H9 (cell line): ENCODE measurements at regions not wholly inside any gene's neighbourhood (a gene's known extent, or its start where the extent isn't known, plus 50 kb on each side); places are given as distances from the start of the nearest gene placed in this dataset.
"Not testable (repeated sequence)": the region's sequence is repeated elsewhere in the genome, so short reads cannot be mapped to it uniquely, and the experiment has no call there.

Source experiments
- DNase-seq: peaks from one replicate; pipeline ENCODE4 v3.0.0-alpha.2; 2017
- H2AFZ ChIP-seq: one replicate; pipeline ENCODE4 v1.6.1; 2013; ENCODE audit warnings: mild to moderate bottlenecking, low read length, control low read depth, moderate library complexity
- H2AK5ac ChIP-seq: 2 replicates; pipeline ENCODE4 v1.6.1; 2013; ENCODE audit warnings: low read length, control low read depth, mixed read lengths; ENCODE audit not compliant: insufficient read length
- H2BK120ac ChIP-seq: one replicate; pipeline ENCODE4 v1.6.1; 2013; ENCODE audit warnings: low read depth, mild to moderate bottlenecking, low read length, control low read depth, inconsistent platforms; ENCODE audit not compliant: poor library complexity, severe bottlenecking
- H2BK12ac ChIP-seq: 2 replicates; pipeline ENCODE4 v1.6.1; 2013; ENCODE audit warnings: low read length, control low read depth, mixed read lengths, low read depth; ENCODE audit not compliant: insufficient read length
- H2BK15ac ChIP-seq: 2 replicates; pipeline ENCODE4 v1.6.1; 2013; ENCODE audit warnings: low read depth, low read length, control low read depth
- H2BK20ac ChIP-seq: one replicate; pipeline ENCODE4 v1.6.1; 2013; ENCODE audit warnings: low read depth, mild to moderate bottlenecking, low read length, control low read depth, inconsistent platforms; ENCODE audit not compliant: poor library complexity, severe bottlenecking
- H2BK5ac ChIP-seq: 2 replicates; pipeline ENCODE4 v1.6.1; 2013; ENCODE audit warnings: low read length, control low read depth, mixed read lengths; ENCODE audit not compliant: insufficient read length
- H3K14ac ChIP-seq: 2 replicates; pipeline ENCODE4 v1.6.1; 2013; ENCODE audit warnings: low read length, control low read depth; ENCODE audit not compliant: insufficient read depth
- H3K18ac ChIP-seq: 2 replicates; pipeline ENCODE4 v1.6.1; 2013; ENCODE audit warnings: low read depth, mild to moderate bottlenecking, mixed read lengths, low read length, control low read depth; ENCODE audit not compliant: insufficient read length
- H3K23ac ChIP-seq: 2 replicates; pipeline ENCODE4 v1.6.1; 2013; ENCODE audit warnings: low read length, control low read depth, mixed read lengths, low read depth; ENCODE audit not compliant: insufficient read length
- H3K23me2 ChIP-seq: 2 replicates; pipeline ENCODE4 v1.6.1; 2013; ENCODE audit warnings: low read depth, mild to moderate bottlenecking, mixed read lengths, low read length, control low read depth; ENCODE audit not compliant: insufficient read length, poor library complexity, severe bottlenecking
- H3K27ac ChIP-seq: 2 replicates; pipeline ENCODE4 v1.5.1; 2013; ENCODE audit warnings: low read length, control low read depth, mixed read lengths, low read depth; ENCODE audit not compliant: insufficient read length
- H3K27me3 ChIP-seq: 2 replicates; pipeline ENCODE4 v1.6.1; 2013; ENCODE audit warnings: low read length, control low read depth, inconsistent platforms; ENCODE audit not compliant: insufficient read depth
- H3K4ac ChIP-seq: 2 replicates; pipeline ENCODE4 v1.6.1; 2013; ENCODE audit warnings: low read depth, mild to moderate bottlenecking, control low read depth, inconsistent platforms, low read length, moderate library complexity
- H3K4me1 ChIP-seq: 2 replicates; pipeline ENCODE4 v1.6.1; 2013; ENCODE audit warnings: low read length, control low read depth, inconsistent platforms; ENCODE audit not compliant: insufficient read depth
- H3K4me2 ChIP-seq: 2 replicates; pipeline ENCODE4 v1.6.1; 2013; ENCODE audit warnings: low read length, control low read depth, mixed read lengths; ENCODE audit not compliant: insufficient read length, insufficient read depth
- H3K56ac ChIP-seq: 2 replicates; pipeline ENCODE4 v1.6.1; 2013; ENCODE audit warnings: low read depth, mild to moderate bottlenecking, mixed read lengths, low read length, control low read depth; ENCODE audit not compliant: insufficient read length
- H3K79me1 ChIP-seq: 2 replicates; pipeline ENCODE4 v1.6.1; 2013; ENCODE audit warnings: low read depth, mild to moderate bottlenecking, moderate library complexity, low read length, control low read depth, inconsistent platforms; ENCODE audit not compliant: insufficient read depth, poor library complexity, severe bottlenecking
- H3K79me2 ChIP-seq: 2 replicates; pipeline ENCODE4 v1.6.1; 2013; ENCODE audit warnings: low read length, control low read depth, inconsistent platforms; ENCODE audit not compliant: insufficient read depth
- H3K9ac ChIP-seq: 2 replicates; pipeline ENCODE4 v1.6.1; 2013; ENCODE audit warnings: low read length, control low read depth, mixed read lengths; ENCODE audit not compliant: insufficient read length; ENCODE audit errors: extremely low read depth
- H3K9me3 ChIP-seq: one replicate; pipeline ENCODE4 v1.6.1; 2013; ENCODE audit warnings: low read depth, low read length, inconsistent platforms; ENCODE audit not compliant: control insufficient read depth
- H3T11ph ChIP-seq: one replicate; pipeline ENCODE4 v1.6.1; 2013; ENCODE audit warnings: mild to moderate bottlenecking, low read length, control low read depth, inconsistent platforms
- H4K20me1 ChIP-seq: one replicate; pipeline ENCODE4 v1.6.1; 2013; ENCODE audit not compliant: control insufficient read depth, insufficient read length, insufficient read depth
- H4K5ac ChIP-seq: 2 replicates; pipeline ENCODE4 v1.6.1; 2013; ENCODE audit warnings: low read depth, mild to moderate bottlenecking, mixed read lengths, low read length, control low read depth; ENCODE audit not compliant: insufficient read length
- H4K8ac ChIP-seq: replicated peaks from 2 replicates; pipeline ENCODE4 v1.6.1; 2013; ENCODE audit warnings: low read length, control low read depth, mixed read lengths, low read depth; ENCODE audit not compliant: insufficient read length
- H4K91ac ChIP-seq: 2 replicates; pipeline ENCODE4 v1.6.1; 2013; ENCODE audit warnings: low read depth, mild to moderate bottlenecking, moderate library complexity, mixed read lengths, low read length, control low read depth; ENCODE audit not compliant: insufficient read length
- H3K27ac Mint-ChIP-seq, 3 experiments: 2 replicates in 2 of 3; 3 replicates in 1 of 3; pipeline ENCODE4 v1.8.0; 2020 to 2021; ENCODE audit warnings: mixed read lengths in 3 of 3, mild to moderate bottlenecking in 1 of 3, moderate library complexity in 1 of 3
- H3K27me3 Mint-ChIP-seq: 2 replicates; pipeline ENCODE4 v1.8.0; 2021; ENCODE audit warnings: low read depth, mild to moderate bottlenecking, moderate library complexity, mixed read lengths
- H3K36me3 Mint-ChIP-seq, 3 experiments: 2 replicates in 2 of 3; 3 replicates in 1 of 3; pipeline ENCODE4 v1.8.0; 2020 to 2021; ENCODE audit warnings: low read depth in 3 of 3, mixed read lengths in 3 of 3; ENCODE audit not compliant: insufficient read depth in 1 of 3
- H3K4me1 Mint-ChIP-seq, 2 experiments: 2 replicates each; pipeline ENCODE4 v1.8.0; 2020; ENCODE audit warnings: mixed read lengths in 2 of 2
- H3K4me3 Mint-ChIP-seq, 2 experiments: 2 replicates in 1 of 2; 3 replicates in 1 of 2; pipeline ENCODE4 v1.8.0; 2020 to 2021; ENCODE audit warnings: mild to moderate bottlenecking in 2 of 2, mixed read lengths in 2 of 2, moderate library complexity in 1 of 2
- H3K9me3 Mint-ChIP-seq, 2 experiments: 2 replicates in 1 of 2; 3 replicates in 1 of 2; pipeline ENCODE4 v1.8.0; 2020; ENCODE audit warnings: mild to moderate bottlenecking in 2 of 2, mixed read lengths in 2 of 2, moderate library complexity in 1 of 2
- WGBS: extraction: QIAGEN DNeasy Blood & Tissue Kit; methylation state at CpG from one replicate; pipeline ENCODE4 v1.1.7; 2013; ENCODE audit warnings: missing lambda C conversion rate, low lambda C conversion rate, mixed read lengths; ENCODE audit not compliant: insufficient read length; ENCODE audit errors: extremely low coverage; 5-methylcytosine and 5-hydroxymethylcytosine counted together

- H3K18ac ChIP-seq, H3K27ac ChIP-seq, H3K27ac Mint-ChIP-seq, H3K27me3 Mint-ChIP-seq, H3K14ac ChIP-seq, H3K4ac ChIP-seq, H3K79me1 ChIP-seq, H3K79me2 ChIP-seq, H2BK20ac ChIP-seq, H3K56ac ChIP-seq, H2AK5ac ChIP-seq, H4K5ac ChIP-seq, H3K4me3 Mint-ChIP-seq, H2BK15ac ChIP-seq, H2BK12ac ChIP-seq, H3K27me3 ChIP-seq, H3K9me3 ChIP-seq, H3K23ac ChIP-seq, DNase-seq, H3K4me1 Mint-ChIP-seq, H4K91ac ChIP-seq, H3K9ac ChIP-seq, H4K20me1 ChIP-seq, H2BK120ac ChIP-seq, H4K8ac ChIP-seq, H2AFZ ChIP-seq, H3K23me2 ChIP-seq, H3T11ph ChIP-seq, H2BK5ac ChIP-seq, H3K4me2 ChIP-seq, H3K4me1 ChIP-seq, H3K36me3 Mint-ChIP-seq: not testable (repeated sequence)
- peaks cover 5 to 11% of the 10 kb centered on the region in 2 experiments for H3K9me3 Mint-ChIP-seq
- WGBS = no CpG with 5 or more reads among the region's 7 CpGs
Observed at GRCh38 chr15:21009651-21010050, 143.5 kb upstream of the POTEB2 start.

DNA sequence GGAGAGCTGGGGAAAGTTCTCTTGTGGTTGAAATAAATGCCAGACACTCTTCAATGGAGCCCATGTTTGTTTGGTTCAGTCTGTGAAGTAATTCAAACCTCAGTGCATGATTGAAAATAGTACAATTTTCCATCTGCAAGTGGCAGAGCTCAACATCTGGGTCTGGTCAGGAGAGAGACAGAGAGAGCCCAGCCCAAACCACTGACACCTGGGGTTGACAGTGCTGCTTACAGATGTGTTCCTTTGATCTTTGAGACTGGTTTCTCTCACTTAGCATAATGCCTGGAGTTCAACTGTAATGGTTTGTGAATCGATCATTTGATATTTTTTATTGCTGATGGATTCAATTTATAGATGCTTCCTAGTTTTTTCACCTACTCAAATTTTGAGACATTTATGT lies 137.3 kb upstream of the POTEB2 start:
- H2BK5ac ChIP-seq = not testable (repeated sequence)

More for the DNA sequence above, 137.3 kb upstream of the POTEB2 start:
- H3K4me1 Mint-ChIP-seq, H2BK12ac ChIP-seq, H3K9ac ChIP-seq, H2BK120ac ChIP-seq, H3K4me1 ChIP-seq, H2BK20ac ChIP-seq, H4K8ac ChIP-seq, H3K79me2 ChIP-seq, H3K27ac ChIP-seq, H3K27me3 ChIP-seq, H3T11ph ChIP-seq, H3K9me3 ChIP-seq, H3K23ac ChIP-seq, H3K56ac ChIP-seq, H2AFZ ChIP-seq, H3K23me2 ChIP-seq, H2BK15ac ChIP-seq, H2AK5ac ChIP-seq, DNase-seq, H3K14ac ChIP-seq, H3K79me1 ChIP-seq, H3K4ac ChIP-seq, H3K36me3 Mint-ChIP-seq, H4K5ac ChIP-seq, H3K27me3 Mint-ChIP-seq, H3K4me2 ChIP-seq, H3K27ac Mint-ChIP-seq, H4K91ac ChIP-seq, H3K18ac ChIP-seq, H3K4me3 Mint-ChIP-seq, H4K20me1 ChIP-seq: not testable (repeated sequence)
- no CpG with 5 or more reads among the region's 1 CpG for WGBS
- peaks cover 11 to 18% of the 10 kb centered on the region in 2 experiments for H3K9me3 Mint-ChIP-seq
